Sigmoid colon (tissue), 4 donors: ENCODE measurements at regions not wholly inside any gene's neighbourhood (a gene's known extent, or its start where the extent isn't known, plus 50 kb on each side); places are given as distances from the start of the nearest gene placed in this dataset.

Experiments used
- POLR2AphosphoS5 ChIP-seq, 4 donors: sonication (generic); formaldehyde crosslinking; IDR thresholded peaks; one replicate each; pipeline ENCODE4 v1.6.1; 2017; ENCODE audit warnings: antibody characterized with exemption in 4 of 4
- TF ChIP-seq, protein P1 (sequence below), 4 experiments: fragments of 450-650 bp in 3 of 4; fragments of 200-600 bp in 1 of 4; IDR thresholded peaks; one replicate each; pipeline ENCODE4 v1.5.1; 2016 to 2019; ENCODE audit warnings: antibody characterized with exemption in 4 of 4, mild to moderate bottlenecking in 3 of 4, moderate library complexity in 2 of 4

DNA sequence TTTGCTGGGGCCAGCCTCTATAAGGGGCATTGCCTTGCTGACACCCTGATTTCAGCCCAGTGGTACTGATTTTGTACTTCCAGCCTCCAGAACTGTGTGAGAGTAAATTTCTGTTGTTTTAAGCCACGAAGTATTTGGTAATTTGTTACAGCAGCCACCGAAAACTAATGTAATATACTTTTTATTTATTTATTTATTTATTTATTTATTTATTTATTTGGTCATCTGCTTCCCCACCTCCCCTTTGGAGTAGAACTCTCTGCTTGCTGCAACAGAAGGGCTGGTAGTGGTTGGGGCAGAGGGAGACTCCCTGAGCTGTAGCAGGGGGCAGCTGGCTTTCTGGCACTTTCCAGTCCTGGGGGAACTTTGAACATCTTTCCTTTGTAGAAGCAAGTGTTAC lies 128.4 kb upstream of the RAG2 start:
- TF ChIP-seq, protein P1, sequence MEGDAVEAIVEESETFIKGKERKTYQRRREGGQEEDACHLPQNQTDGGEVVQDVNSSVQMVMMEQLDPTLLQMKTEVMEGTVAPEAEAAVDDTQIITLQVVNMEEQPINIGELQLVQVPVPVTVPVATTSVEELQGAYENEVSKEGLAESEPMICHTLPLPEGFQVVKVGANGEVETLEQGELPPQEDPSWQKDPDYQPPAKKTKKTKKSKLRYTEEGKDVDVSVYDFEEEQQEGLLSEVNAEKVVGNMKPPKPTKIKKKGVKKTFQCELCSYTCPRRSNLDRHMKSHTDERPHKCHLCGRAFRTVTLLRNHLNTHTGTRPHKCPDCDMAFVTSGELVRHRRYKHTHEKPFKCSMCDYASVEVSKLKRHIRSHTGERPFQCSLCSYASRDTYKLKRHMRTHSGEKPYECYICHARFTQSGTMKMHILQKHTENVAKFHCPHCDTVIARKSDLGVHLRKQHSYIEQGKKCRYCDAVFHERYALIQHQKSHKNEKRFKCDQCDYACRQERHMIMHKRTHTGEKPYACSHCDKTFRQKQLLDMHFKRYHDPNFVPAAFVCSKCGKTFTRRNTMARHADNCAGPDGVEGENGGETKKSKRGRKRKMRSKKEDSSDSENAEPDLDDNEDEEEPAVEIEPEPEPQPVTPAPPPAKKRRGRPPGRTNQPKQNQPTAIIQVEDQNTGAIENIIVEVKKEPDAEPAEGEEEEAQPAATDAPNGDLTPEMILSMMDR (IDR thresholded peaks at IDR 0.05), result no peak
- TF ChIP-seq POLR2AphosphoS5 (IDR thresholded peaks at IDR 0.05), result no peak
